ENCODE measurements at regions not wholly inside any gene's neighbourhood (a gene's known extent, or its start where the extent isn't known, plus 50 kb on each side); places are given as distances from the start of the nearest gene placed in this dataset.

DNA sequence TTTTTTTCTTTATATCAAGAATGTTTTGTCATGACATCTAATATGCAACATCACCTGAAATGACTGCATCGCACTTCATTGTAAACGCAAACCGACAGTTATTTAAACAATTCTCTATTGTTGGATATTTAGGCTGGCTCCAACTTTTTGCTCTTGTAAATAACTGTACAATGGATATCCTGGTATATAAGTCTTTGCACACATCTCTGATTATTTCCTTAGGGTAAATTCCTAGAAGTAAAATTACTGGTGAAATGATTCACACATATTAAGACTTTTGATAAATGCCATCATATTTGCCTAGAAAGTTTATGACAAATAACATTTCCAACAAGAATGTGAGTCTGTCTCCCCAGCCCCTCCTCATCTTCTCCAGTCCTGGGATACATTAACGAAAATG lies 154.7 kb downstream of the TFAP2C start:
- TF ChIP-seq EZH2 (IDR thresholded peaks at IDR 0.05; ENCODE audit: borderline replicate concordance) (no peak), EZH2phosphoT487 (IDR thresholded peaks at IDR 0.05; ENCODE audit: low read depth, severe bottlenecking, unreplicated experiment) (no peak)
- TF ChIP-seq, protein P1, sequence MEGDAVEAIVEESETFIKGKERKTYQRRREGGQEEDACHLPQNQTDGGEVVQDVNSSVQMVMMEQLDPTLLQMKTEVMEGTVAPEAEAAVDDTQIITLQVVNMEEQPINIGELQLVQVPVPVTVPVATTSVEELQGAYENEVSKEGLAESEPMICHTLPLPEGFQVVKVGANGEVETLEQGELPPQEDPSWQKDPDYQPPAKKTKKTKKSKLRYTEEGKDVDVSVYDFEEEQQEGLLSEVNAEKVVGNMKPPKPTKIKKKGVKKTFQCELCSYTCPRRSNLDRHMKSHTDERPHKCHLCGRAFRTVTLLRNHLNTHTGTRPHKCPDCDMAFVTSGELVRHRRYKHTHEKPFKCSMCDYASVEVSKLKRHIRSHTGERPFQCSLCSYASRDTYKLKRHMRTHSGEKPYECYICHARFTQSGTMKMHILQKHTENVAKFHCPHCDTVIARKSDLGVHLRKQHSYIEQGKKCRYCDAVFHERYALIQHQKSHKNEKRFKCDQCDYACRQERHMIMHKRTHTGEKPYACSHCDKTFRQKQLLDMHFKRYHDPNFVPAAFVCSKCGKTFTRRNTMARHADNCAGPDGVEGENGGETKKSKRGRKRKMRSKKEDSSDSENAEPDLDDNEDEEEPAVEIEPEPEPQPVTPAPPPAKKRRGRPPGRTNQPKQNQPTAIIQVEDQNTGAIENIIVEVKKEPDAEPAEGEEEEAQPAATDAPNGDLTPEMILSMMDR (IDR thresholded peaks at IDR 0.05; ENCODE audit: poor library complexity): no peak
- Histone ChIP-seq H2AFZ (no peak overlapping the region), H3K4me2 (no peak overlapping the region), H3K79me2 (no peaks in the 10 kb centered on the region), H4K20me1 (ENCODE audit: insufficient read depth, poor library complexity, severe bottlenecking) (no peaks in the 10 kb centered on the region), H3K4me1 (ENCODE audit: insufficient read depth) (peaks cover 5% of the 10 kb centered on the region), H3K36me3 (replicated peaks; ENCODE audit: insufficient read depth, low read depth) (no peaks in the 10 kb centered on the region), H3K4me3 (no peak overlapping the region), H3K27ac (no peak overlapping the region), H3K9me2 (replicated peaks; ENCODE audit: insufficient read depth) (no peaks in the 10 kb centered on the region), H3K27me3 (no peaks in the 10 kb centered on the region), H3K9me3 (ENCODE audit: low read depth) (no peaks in the 10 kb centered on the region)
- 70% methylated on average over 4 of the region's 4 CpGs for WGBS (ENCODE audit: low lambda C conversion rate, missing lambda C conversion rate)
- DNase-seq (ENCODE audit: low spot score): no peak

DNA sequence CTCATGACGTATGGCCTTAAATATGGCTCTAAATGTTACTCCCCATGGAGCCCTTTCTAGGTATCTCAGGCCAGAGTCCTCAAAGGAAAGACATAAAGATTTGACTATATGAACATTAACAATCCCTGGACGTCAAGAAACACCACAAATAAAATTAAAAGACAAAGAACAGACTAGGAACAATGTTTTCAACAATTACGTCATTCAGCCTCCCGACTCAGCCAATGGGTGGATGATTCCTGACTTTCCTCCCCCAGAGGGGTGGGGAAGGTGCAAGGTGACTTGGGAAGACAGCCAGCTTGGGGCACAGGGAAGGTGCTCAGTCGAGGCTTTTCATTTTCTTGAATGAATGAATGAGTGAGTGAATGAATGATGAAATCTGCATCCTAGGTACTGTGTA lies 157.4 kb downstream of the TFAP2C start:
- Histone ChIP-seq H3K9me3 (ENCODE audit: low read depth) (no peaks in the 10 kb centered on the region), H3K79me2 (no peaks in the 10 kb centered on the region), H3K4me2 (no peak overlapping the region), H3K4me3 (no peak overlapping the region), H4K20me1 (ENCODE audit: insufficient read depth, poor library complexity, severe bottlenecking) (no peaks in the 10 kb centered on the region), H3K27me3 (no peaks in the 10 kb centered on the region), H3K36me3 (replicated peaks; ENCODE audit: insufficient read depth, low read depth) (no peaks in the 10 kb centered on the region), H3K27ac (no peak overlapping the region), H2AFZ (no peak overlapping the region), H3K4me1 (ENCODE audit: insufficient read depth) (peaks cover 5% of the 10 kb centered on the region), H3K9me2 (replicated peaks; ENCODE audit: insufficient read depth) (no peaks in the 10 kb centered on the region)
- no peak for TF ChIP-seq EZH2 (IDR thresholded peaks at IDR 0.05; ENCODE audit: borderline replicate concordance)
- TF ChIP-seq, protein P1 (IDR thresholded peaks at IDR 0.05; ENCODE audit: poor library complexity): no peak
- TF ChIP-seq EZH2phosphoT487 (IDR thresholded peaks at IDR 0.05; ENCODE audit: low read depth, severe bottlenecking, unreplicated experiment): no peak
- 86% methylated on average over 5 of the region's 5 CpGs for WGBS (ENCODE audit: low lambda C conversion rate, missing lambda C conversion rate)
- no peak for DNase-seq (ENCODE audit: low spot score)

DNA sequence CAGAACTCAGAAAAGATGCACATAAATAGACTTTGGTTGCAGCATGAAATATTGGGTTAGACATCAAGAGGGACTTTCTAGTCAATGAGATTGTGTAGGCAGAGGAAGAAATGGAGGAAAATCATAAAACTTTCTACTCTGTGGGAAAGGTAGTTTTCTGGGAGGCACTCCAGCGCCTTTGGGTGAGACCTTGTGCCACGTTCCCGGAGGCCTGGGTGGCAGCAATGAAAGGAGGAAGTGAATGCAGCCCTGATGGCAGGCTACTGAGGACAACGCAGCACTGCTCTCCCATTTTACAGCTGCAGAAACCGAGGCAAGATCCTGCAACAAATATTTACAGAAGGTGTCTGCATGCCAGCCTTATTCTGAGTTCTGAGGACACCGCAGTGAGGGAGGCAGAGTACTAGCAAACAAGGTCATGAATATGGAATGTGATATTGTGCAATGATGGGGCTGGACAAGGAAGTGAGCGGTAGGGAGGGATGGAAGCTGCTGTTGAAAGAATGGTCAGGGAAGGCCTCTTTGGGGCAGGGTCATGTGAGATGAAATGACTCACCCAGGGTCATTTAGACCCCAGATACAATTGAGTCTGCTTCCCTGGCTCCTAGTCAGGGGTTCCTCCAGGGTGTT lies 159.1 kb downstream of the TFAP2C start:
- Histone ChIP-seq H3K27me3 (no peaks in the 10 kb centered on the region), H3K4me1 (ENCODE audit: insufficient read depth) (peaks cover 5% of the 10 kb centered on the region), H3K9me2 (replicated peaks; ENCODE audit: insufficient read depth) (no peaks in the 10 kb centered on the region), H3K79me2 (no peaks in the 10 kb centered on the region), H3K27ac (peak overlapping the region; percentile 42), H4K20me1 (ENCODE audit: insufficient read depth, poor library complexity, severe bottlenecking) (no peaks in the 10 kb centered on the region), H3K36me3 (replicated peaks; ENCODE audit: insufficient read depth, low read depth) (no peaks in the 10 kb centered on the region), H2AFZ (no peak overlapping the region), H3K4me2 (no peak overlapping the region), H3K9me3 (ENCODE audit: low read depth) (no peaks in the 10 kb centered on the region), H3K4me3 (no peak overlapping the region)
- WGBS (ENCODE audit: low lambda C conversion rate, missing lambda C conversion rate): 75% methylated on average over 7 of the region's 7 CpGs
- peak; percentile 67 for DNase-seq (ENCODE audit: low spot score)
- TF ChIP-seq EZH2 (IDR thresholded peaks at IDR 0.05; ENCODE audit: borderline replicate concordance) (no peak), EZH2phosphoT487 (IDR thresholded peaks at IDR 0.05; ENCODE audit: low read depth, severe bottlenecking, unreplicated experiment) (no peak)
- TF ChIP-seq, protein P1 (IDR thresholded peaks at IDR 0.05; ENCODE audit: poor library complexity): no peak
